ENCODE measurements at regions not wholly inside any gene's neighbourhood (a gene's known extent, or its start where the extent isn't known, plus 50 kb on each side); places are given as distances from the start of the nearest gene placed in this dataset.

GRCh38 chr7:156420496-156420895 lies 220.1 kb upstream of the RNF32 start:
- ATAC-seq (no peak), DNase-seq (no peak)
- WGBS (ENCODE audit: insufficient coverage), result 84% methylated on average over 1 of the region's 1 CpG
- no peaks in the 10 kb centered on the region for H3K4me1 Mint-ChIP-seq
- Histone ChIP-seq H3K4me3 (ENCODE audit: low read length) (no peak overlapping the region), H3K4me1 (ENCODE audit: control insufficient read depth, insufficient read depth, low read length) (no peaks in the 10 kb centered on the region), H3K9me3 (ENCODE audit: control insufficient read depth, insufficient read depth, low read length) (no peaks in the 10 kb centered on the region), H3K36me3 (ENCODE audit: control insufficient read depth, insufficient read depth, low read length) (no peaks in the 10 kb centered on the region), H3K27me3 (ENCODE audit: control insufficient read depth, insufficient read depth, low read length) (no peaks in the 10 kb centered on the region), H3K27ac (ENCODE audit: low read length) (no peak overlapping the region)
- no peak overlapping the region for H3K4me3 Mint-ChIP-seq
- intact Hi-C loops (cut with micrococcal nuclease), result no loop called here
- H3K36me3 Mint-ChIP-seq, result no peaks in the 10 kb centered on the region
- peaks cover 3 to 20% of the 10 kb centered on the region in 2 donors for H3K27me3 Mint-ChIP-seq (ENCODE audit: low read depth in 2 of 2)
- peaks cover 0 to 4% of the 10 kb centered on the region in 2 donors for H3K9me3 Mint-ChIP-seq
- TF ChIP-seq, protein P1, sequence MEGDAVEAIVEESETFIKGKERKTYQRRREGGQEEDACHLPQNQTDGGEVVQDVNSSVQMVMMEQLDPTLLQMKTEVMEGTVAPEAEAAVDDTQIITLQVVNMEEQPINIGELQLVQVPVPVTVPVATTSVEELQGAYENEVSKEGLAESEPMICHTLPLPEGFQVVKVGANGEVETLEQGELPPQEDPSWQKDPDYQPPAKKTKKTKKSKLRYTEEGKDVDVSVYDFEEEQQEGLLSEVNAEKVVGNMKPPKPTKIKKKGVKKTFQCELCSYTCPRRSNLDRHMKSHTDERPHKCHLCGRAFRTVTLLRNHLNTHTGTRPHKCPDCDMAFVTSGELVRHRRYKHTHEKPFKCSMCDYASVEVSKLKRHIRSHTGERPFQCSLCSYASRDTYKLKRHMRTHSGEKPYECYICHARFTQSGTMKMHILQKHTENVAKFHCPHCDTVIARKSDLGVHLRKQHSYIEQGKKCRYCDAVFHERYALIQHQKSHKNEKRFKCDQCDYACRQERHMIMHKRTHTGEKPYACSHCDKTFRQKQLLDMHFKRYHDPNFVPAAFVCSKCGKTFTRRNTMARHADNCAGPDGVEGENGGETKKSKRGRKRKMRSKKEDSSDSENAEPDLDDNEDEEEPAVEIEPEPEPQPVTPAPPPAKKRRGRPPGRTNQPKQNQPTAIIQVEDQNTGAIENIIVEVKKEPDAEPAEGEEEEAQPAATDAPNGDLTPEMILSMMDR (IDR thresholded peaks at IDR 0.05), result no peak
- H3K27ac Mint-ChIP-seq, result no peak overlapping the region

DNA sequence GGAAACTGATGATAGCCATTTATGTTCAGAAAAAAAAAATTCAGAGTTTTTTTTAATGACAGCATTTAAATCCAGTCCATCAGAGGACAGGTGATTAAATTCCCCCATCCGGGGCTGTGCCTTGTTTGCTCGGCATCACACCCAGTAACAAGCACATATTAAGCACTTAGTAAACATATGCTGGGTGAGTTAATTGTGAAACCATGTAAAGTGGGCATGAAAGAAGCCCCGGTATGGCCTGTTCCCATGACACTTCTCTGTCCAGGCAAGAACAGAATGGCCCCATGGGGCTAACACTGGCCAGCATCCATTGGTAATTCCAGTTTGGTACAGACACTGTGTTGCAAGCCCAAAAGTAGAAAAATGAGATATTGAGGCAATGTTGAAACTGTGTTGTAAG lies 220.8 kb upstream of the RNF32 start:
- intact Hi-C loops (cut with micrococcal nuclease), result no loop called here
- no peaks in the 10 kb centered on the region for H3K36me3 Mint-ChIP-seq
- no peak overlapping the region for H3K4me3 Mint-ChIP-seq
- H3K27ac ChIP-seq (ENCODE audit: low read length), result no peak overlapping the region
- DNase-seq (no peak), ATAC-seq (no peak)
- H3K9me3 Mint-ChIP-seq, result peaks cover 0 to 4% of the 10 kb centered on the region in 2 donors
- no peaks in the 10 kb centered on the region for H3K36me3 ChIP-seq (ENCODE audit: control insufficient read depth, insufficient read depth, low read length)
- no peak overlapping the region for H3K27ac Mint-ChIP-seq
- H3K9me3 ChIP-seq (ENCODE audit: control insufficient read depth, insufficient read depth, low read length), result no peaks in the 10 kb centered on the region
- H3K4me1 Mint-ChIP-seq, result no peaks in the 10 kb centered on the region
- TF ChIP-seq, protein P1 (IDR thresholded peaks at IDR 0.05), result no peak
- no peaks in the 10 kb centered on the region for H3K27me3 ChIP-seq (ENCODE audit: control insufficient read depth, insufficient read depth, low read length)
- H3K4me3 ChIP-seq (ENCODE audit: low read length), result no peak overlapping the region
- H3K4me1 ChIP-seq (ENCODE audit: control insufficient read depth, insufficient read depth, low read length), result no peaks in the 10 kb centered on the region
- WGBS (ENCODE audit: insufficient coverage), result 85% methylated on average over 2 of the region's 3 CpGs
- peaks cover 3 to 16% of the 10 kb centered on the region in 2 donors for H3K27me3 Mint-ChIP-seq (ENCODE audit: low read depth in 2 of 2)

DNA sequence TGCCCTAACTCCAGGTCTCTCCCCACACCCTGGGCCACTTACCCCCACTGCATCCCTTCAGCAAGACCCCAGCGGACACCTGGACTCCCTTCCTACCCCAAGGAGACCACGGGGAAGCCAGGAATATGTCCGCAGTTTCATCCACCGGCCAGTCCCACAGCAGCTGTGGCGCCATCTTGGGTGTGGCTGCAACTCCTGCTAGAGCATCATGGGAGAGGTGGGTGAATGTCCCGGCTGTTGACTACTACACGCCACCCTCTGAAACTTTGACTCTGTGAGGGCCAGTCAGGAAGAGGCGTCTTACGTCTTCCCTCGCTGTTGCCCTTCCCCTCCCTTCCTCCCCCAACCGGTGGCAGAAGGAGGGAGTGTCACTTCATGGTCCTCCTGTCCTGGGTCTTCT lies 238.3 kb upstream of the RNF32 start:
- H3K27ac Mint-ChIP-seq, result no peak overlapping the region
- peaks cover 0 to 2% of the 10 kb centered on the region in 2 donors for H3K9me3 Mint-ChIP-seq
- TF ChIP-seq, protein P1 (IDR thresholded peaks at IDR 0.05), result no peak
- H3K27me3 ChIP-seq (ENCODE audit: control insufficient read depth, insufficient read depth, low read length), result no peaks in the 10 kb centered on the region
- no peak for ATAC-seq
- intact Hi-C loops (cut with micrococcal nuclease), result loop anchor here (10.0 kb wide), 1 partner anchor 63 kb away; no protein-coding TSS in a partner anchor
- no peaks in the 10 kb centered on the region for H3K9me3 ChIP-seq (ENCODE audit: control insufficient read depth, insufficient read depth, low read length)
- no peak for DNase-seq
- H3K4me1 Mint-ChIP-seq, result no peaks in the 10 kb centered on the region
- 92% methylated on average over 11 of the region's 11 CpGs for WGBS (ENCODE audit: insufficient coverage)
- H3K36me3 ChIP-seq (ENCODE audit: control insufficient read depth, insufficient read depth, low read length), result no peaks in the 10 kb centered on the region
- no peaks in the 10 kb centered on the region for H3K4me1 ChIP-seq (ENCODE audit: control insufficient read depth, insufficient read depth, low read length)
- no peak overlapping the region for H3K27ac ChIP-seq (ENCODE audit: low read length)
- no peak overlapping the region for H3K4me3 Mint-ChIP-seq
- no peak overlapping the region for H3K4me3 ChIP-seq (ENCODE audit: low read length)
- H3K27me3 Mint-ChIP-seq (ENCODE audit: low read depth in 2 of 2), result no peaks in the 10 kb centered on the region
- H3K36me3 Mint-ChIP-seq, result no peaks in the 10 kb centered on the region

GRCh38 chr7:156401617-156402016 lies 239.0 kb upstream of the RNF32 start:
- Mint-ChIP-seq H3K36me3 (no peaks in the 10 kb centered on the region), H3K9me3 (peaks cover 0 to 2% of the 10 kb centered on the region in 2 donors), H3K27ac (no peak overlapping the region), H3K27me3 (ENCODE audit: low read depth in 2 of 2) (no peaks in the 10 kb centered on the region), H3K4me3 (no peak overlapping the region), H3K4me1 (no peaks in the 10 kb centered on the region)
- TF ChIP-seq, protein P1 (IDR thresholded peaks at IDR 0.05), result no peak
- 80% methylated on average over 7 of the region's 9 CpGs for WGBS (ENCODE audit: insufficient coverage)
- ATAC-seq (no peak), DNase-seq (no peak)
- intact Hi-C loops (cut with micrococcal nuclease), result loop anchor here (10.0 kb wide), 1 partner anchor 63 kb away; no protein-coding TSS in a partner anchor
- H3K9me3 ChIP-seq (ENCODE audit: control insufficient read depth, insufficient read depth, low read length), result no peaks in the 10 kb centered on the region
- H3K27ac ChIP-seq (ENCODE audit: low read length), result no peak overlapping the region
- no peaks in the 10 kb centered on the region for H3K27me3 ChIP-seq (ENCODE audit: control insufficient read depth, insufficient read depth, low read length)
- H3K4me3 ChIP-seq (ENCODE audit: low read length), result no peak overlapping the region
- no peaks in the 10 kb centered on the region for H3K36me3 ChIP-seq (ENCODE audit: control insufficient read depth, insufficient read depth, low read length)
- no peaks in the 10 kb centered on the region for H3K4me1 ChIP-seq (ENCODE audit: control insufficient read depth, insufficient read depth, low read length)

All from natural killer cell (primary cell).